WTC11 (cell line): ENCODE measurements at regions not wholly inside any gene's neighbourhood (a gene's known extent, or its start where the extent isn't known, plus 50 kb on each side); places are given as distances from the start of the nearest gene placed in this dataset.

Experiments
- ATF3 ChIP-seq: sonication (generic); formaldehyde crosslinking; conservative IDR thresholded peaks from 2 replicates; pipeline ENCODE4 v1.8.1; 2022; ENCODE audit warnings: mild to moderate bottlenecking, missing genetic modification reagents
- CTCF ChIP-seq: fragments of 200-600 bp; IDR thresholded peaks from 2 replicates; pipeline ENCODE4 v1.8.0; 2022; ENCODE audit warnings: antibody characterized with exemption
- E2F5 ChIP-seq: sonication (generic); formaldehyde crosslinking; IDR thresholded peaks from 2 replicates; pipeline ENCODE4 v1.8.1; 2022; ENCODE audit warnings: mild to moderate bottlenecking, moderate library complexity, missing genetic modification reagents
- ERG ChIP-seq: fragments of 250-450 bp; sonication (Bioruptor Pico); IDR thresholded peaks from 2 replicates; pipeline ENCODE4 v1.8.0; 2021; ENCODE audit warnings: mild to moderate bottlenecking
- FOXP1 ChIP-seq: sonication (generic); formaldehyde crosslinking; IDR thresholded peaks from 2 replicates; pipeline ENCODE4 v1.8.0; 2022; ENCODE audit warnings: missing genetic modification reagents, mild to moderate bottlenecking, moderate library complexity, borderline replicate concordance
- GABPB1 ChIP-seq: sonication (generic); formaldehyde crosslinking; IDR thresholded peaks from 2 replicates; pipeline ENCODE4 v1.8.1; 2023; ENCODE audit warnings: mild to moderate bottlenecking, missing genetic modification reagents
- MAX ChIP-seq: sonication (generic); formaldehyde crosslinking; IDR thresholded peaks from 2 replicates; pipeline ENCODE4 v1.8.0; 2022; ENCODE audit warnings: mild to moderate bottlenecking, missing genetic modification reagents
- SMAD3 ChIP-seq: sonication (generic); formaldehyde crosslinking; IDR thresholded peaks from 2 replicates; pipeline ENCODE4 v1.8.0; 2022; ENCODE audit warnings: missing genetic modification reagents, mild to moderate bottlenecking, borderline replicate concordance
- TCF7 ChIP-seq: sonication (generic); formaldehyde crosslinking; IDR thresholded peaks from 2 replicates; pipeline ENCODE4 v1.8.0; 2022; ENCODE audit warnings: mild to moderate bottlenecking, low read depth, missing genetic modification reagents, moderate library complexity
- TEAD1 ChIP-seq: sonication (generic); formaldehyde crosslinking; IDR thresholded peaks from 2 replicates; pipeline ENCODE4 v1.8.0; 2022; ENCODE audit warnings: mild to moderate bottlenecking, missing genetic modification reagents
- TP53 ChIP-seq: sonication (generic); formaldehyde crosslinking; IDR thresholded peaks from 2 replicates; pipeline ENCODE4 v1.8.1; 2023; ENCODE audit warnings: mild to moderate bottlenecking, missing genetic modification reagents
- USF2 ChIP-seq: sonication (generic); formaldehyde crosslinking; IDR thresholded peaks from 2 replicates; pipeline ENCODE4 v1.8.1; 2023; ENCODE audit warnings: mild to moderate bottlenecking, missing genetic modification reagents, moderate library complexity
- ZNF121 ChIP-seq: sonication (generic); formaldehyde crosslinking; IDR thresholded peaks from 2 replicates; pipeline ENCODE4 v1.8.0; 2023; ENCODE audit warnings: missing genetic modification reagents
- ZNF416 ChIP-seq: fragments of 250-450 bp; sonication (Bioruptor Pico); IDR thresholded peaks from 2 replicates; pipeline ENCODE4 v1.9.0; 2021; ENCODE audit warnings: mild to moderate bottlenecking, inconsistent platforms

GRCh38 chr3:43913036-43913948, 222.6 kb downstream of the ABHD5 start:
- TF ChIP-seq CTCF, result no peak
- TF ChIP-seq TEAD1, result no peak
- TF ChIP-seq USF2 (CRISPR knock-in tag), result no peak
- no peak for TF ChIP-seq TCF7 (CRISPR knock-in tag)
- no peak for TF ChIP-seq ZNF121 (CRISPR knock-in tag)
- TF ChIP-seq MAX (CRISPR knock-in tag), result no peak
- TF ChIP-seq E2F5 (CRISPR knock-in tag), result no peak
- TF ChIP-seq SMAD3, result no peak
- no peak for TF ChIP-seq GABPB1 (CRISPR knock-in tag)
- no peak for TF ChIP-seq ATF3 (CRISPR knock-in tag)
- no peak for TF ChIP-seq ZNF416
- TF ChIP-seq FOXP1 (CRISPR knock-in tag), result no peak
- TF ChIP-seq TP53 (CRISPR knock-in tag), result no peak
- TF ChIP-seq ERG (CRISPR knock-in tag), result no peak
